ENCODE measurements at regions not wholly inside any gene's neighbourhood (a gene's known extent, or its start where the extent isn't known, plus 50 kb on each side); places are given as distances from the start of the nearest gene placed in this dataset.

- TF ChIP-seq TAF1 (IDR thresholded peaks at IDR 0.05; ENCODE audit: low read depth): no peak
- TF ChIP-seq EGR1 (IDR thresholded peaks at IDR 0.05): no peak
- peak; percentile 79 for TF ChIP-seq REST (IDR thresholded peaks at IDR 0.05; ENCODE audit: low read depth)
- TF ChIP-seq YY1 (IDR thresholded peaks at IDR 0.05; ENCODE audit: low read depth): no peak
- TF ChIP-seq NFIC (IDR thresholded peaks at IDR 0.05): no peak
- TF ChIP-seq CREB1 (IDR thresholded peaks at IDR 0.05; ENCODE audit: low read depth): no peak
- no peak for TF ChIP-seq CEBPB (IDR thresholded peaks at IDR 0.05)
Measured at GRCh38 chr14:22469538-22470303, 119.3 kb downstream of the DAD1 start.

- TF ChIP-seq FOXM1 (IDR thresholded peaks at IDR 0.05; ENCODE audit: borderline replicate concordance, low read depth) (no peak), REST (IDR thresholded peaks at IDR 0.05; ENCODE audit: low read depth) (no peak), CEBPB (IDR thresholded peaks at IDR 0.05) (no peak), RAD21 (IDR thresholded peaks at IDR 0.05; ENCODE audit: low read depth) (no peak), USF1 (IDR thresholded peaks at IDR 0.05) (no peak), NFIC (IDR thresholded peaks at IDR 0.05) (no peak), TCF12 (IDR thresholded peaks at IDR 0.05; ENCODE audit: low read depth) (no peak)
Measured at GRCh38 chr14:22468830-22469229, 120.2 kb downstream of the DAD1 start.

- TF ChIP-seq NFIC (IDR thresholded peaks at IDR 0.05) (no peak), CEBPB (IDR thresholded peaks at IDR 0.05) (no peak), MAX (IDR thresholded peaks at IDR 0.05) (no peak), EGR1 (IDR thresholded peaks at IDR 0.05) (no peak), TAF1 (IDR thresholded peaks at IDR 0.05; ENCODE audit: low read depth) (no peak), TEAD4 (IDR thresholded peaks at IDR 0.05) (no peak), TCF12 (IDR thresholded peaks at IDR 0.05; ENCODE audit: low read depth) (no peak), YY1 (IDR thresholded peaks at IDR 0.05; ENCODE audit: low read depth) (no peak), CREB1 (IDR thresholded peaks at IDR 0.05; ENCODE audit: low read depth) (no peak), FOXM1 (IDR thresholded peaks at IDR 0.05; ENCODE audit: borderline replicate concordance, low read depth) (no peak), EP300 (IDR thresholded peaks at IDR 0.05; ENCODE audit: borderline replicate concordance) (no peak)
Measured at GRCh38 chr14:22466491-22466890, 122.5 kb downstream of the DAD1 start.

GRCh38 chr14:22465201-22465840 is 123.7 kb downstream of the DAD1 start:
- TF ChIP-seq MAX (IDR thresholded peaks at IDR 0.05) (no peak), USF1 (IDR thresholded peaks at IDR 0.05) (no peak), CREB1 (IDR thresholded peaks at IDR 0.05; ENCODE audit: low read depth) (no peak), TCF12 (IDR thresholded peaks at IDR 0.05; ENCODE audit: low read depth) (no peak), CEBPB (IDR thresholded peaks at IDR 0.05) (no peak), REST (IDR thresholded peaks at IDR 0.05; ENCODE audit: low read depth) (no peak), TAF1 (IDR thresholded peaks at IDR 0.05; ENCODE audit: low read depth) (no peak), FOXM1 (IDR thresholded peaks at IDR 0.05; ENCODE audit: borderline replicate concordance, low read depth) (no peak), EP300 (IDR thresholded peaks at IDR 0.05; ENCODE audit: borderline replicate concordance) (no peak), TEAD4 (IDR thresholded peaks at IDR 0.05) (no peak), ZBTB7A (IDR thresholded peaks at IDR 0.05; ENCODE audit: low read depth) (no peak), EGR1 (IDR thresholded peaks at IDR 0.05) (no peak), YY1 (IDR thresholded peaks at IDR 0.05; ENCODE audit: low read depth) (no peak), NFIC (IDR thresholded peaks at IDR 0.05) (no peak), RAD21 (IDR thresholded peaks at IDR 0.05; ENCODE audit: low read depth) (no peak)
